ENCODE measurements at regions not wholly inside any gene's neighbourhood (a gene's known extent, or its start where the extent isn't known, plus 50 kb on each side); places are given as distances from the start of the nearest gene placed in this dataset.

- DNase-seq (ENCODE audit: low spot score in 2 of 2) (no peak), ATAC-seq (ENCODE audit: low read depth) (no peak)
- no peaks in the 10 kb centered on the region for H3K4me1 Mint-ChIP-seq
- peaks cover 6% of the 10 kb centered on the region for H3K9me3 Mint-ChIP-seq
- H3K27me3 Mint-ChIP-seq = no peaks in the 10 kb centered on the region
- no peak overlapping the region for H3K27ac Mint-ChIP-seq
- no peaks in the 10 kb centered on the region for H3K36me3 Mint-ChIP-seq
- no peak overlapping the region for H3K4me3 Mint-ChIP-seq
These were observed 549.9 kb downstream of the ANXA1 start for GRCh38 chr9:73701415-73702057.

DNA sequence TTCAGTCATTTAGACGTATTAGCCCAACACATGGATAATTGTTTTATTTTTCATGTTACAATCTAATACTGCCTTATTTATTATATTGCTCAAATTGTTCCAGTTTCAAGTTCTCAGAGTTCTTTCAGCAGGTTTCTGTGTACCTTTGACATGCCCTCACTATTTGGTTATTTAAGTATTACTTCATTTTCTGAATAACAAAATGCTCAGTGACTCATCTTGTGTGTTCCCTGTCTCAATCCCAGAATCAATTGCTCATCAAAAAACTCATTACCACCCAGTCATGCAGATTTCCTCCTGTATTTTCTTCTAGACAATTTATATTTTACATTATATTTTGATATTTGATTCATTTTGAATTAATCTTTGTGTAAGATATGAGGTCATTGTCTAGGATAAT is 562.6 kb downstream of the ANXA1 start:
- H3K27me3 Mint-ChIP-seq = no peaks in the 10 kb centered on the region
- H3K4me1 Mint-ChIP-seq = no peaks in the 10 kb centered on the region
- H3K4me3 Mint-ChIP-seq = no peak overlapping the region
- H3K27ac Mint-ChIP-seq = no peak overlapping the region
- ATAC-seq (ENCODE audit: low read depth) = no peak
- no peaks in the 10 kb centered on the region for H3K36me3 Mint-ChIP-seq
- H3K9me3 Mint-ChIP-seq = no peaks in the 10 kb centered on the region
- no peak for DNase-seq (ENCODE audit: low spot score in 2 of 2)

DNA sequence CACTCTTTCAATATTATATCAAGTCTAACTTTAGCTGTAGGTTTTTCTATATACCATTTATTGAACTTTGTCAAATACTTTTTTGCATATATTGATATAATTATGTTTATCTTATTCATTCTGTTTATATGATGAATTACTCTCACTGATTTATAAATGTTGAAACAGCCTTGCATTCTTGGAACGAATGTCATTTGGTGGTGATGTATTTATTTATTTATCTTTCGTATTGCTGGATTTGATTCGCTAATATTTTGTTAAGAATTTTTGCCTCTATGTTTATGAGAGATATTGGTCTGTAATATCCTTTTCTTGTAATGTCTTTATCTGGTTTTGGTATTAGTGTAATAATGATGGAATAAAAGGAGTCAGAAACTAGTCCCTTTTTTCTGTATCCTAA is 563.9 kb downstream of the ANXA1 start:
- Mint-ChIP-seq H3K27me3 (no peaks in the 10 kb centered on the region), H3K36me3 (no peaks in the 10 kb centered on the region), H3K27ac (no peak overlapping the region), H3K4me3 (no peak overlapping the region), H3K9me3 (no peaks in the 10 kb centered on the region), H3K4me1 (no peaks in the 10 kb centered on the region)
- DNase-seq (ENCODE audit: low spot score in 2 of 2) (no peak), ATAC-seq (ENCODE audit: low read depth) (no peak)

DNA sequence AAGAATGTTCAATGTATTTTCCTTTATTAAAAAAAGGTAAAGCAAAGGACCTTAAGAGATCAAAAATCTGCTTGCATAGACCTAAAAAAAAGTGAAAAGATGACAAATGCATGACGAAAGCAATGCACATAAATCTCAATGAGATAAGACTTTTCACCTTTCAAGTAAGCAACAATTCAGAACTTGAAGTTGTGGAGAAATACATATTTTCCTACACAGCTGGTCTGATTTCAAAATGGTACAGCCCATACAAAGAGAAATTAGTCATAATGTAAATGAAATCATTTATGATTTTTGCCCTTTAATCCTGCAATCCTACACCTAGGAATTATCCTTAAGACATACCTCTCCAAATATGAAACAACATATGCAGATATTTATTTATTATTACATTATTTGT is 568.0 kb downstream of the ANXA1 start:
- DNase-seq (ENCODE audit: low spot score in 2 of 2) (no peak), ATAC-seq (ENCODE audit: low read depth) (no peak)
- no peak overlapping the region for H3K4me3 Mint-ChIP-seq
- H3K36me3 Mint-ChIP-seq = no peaks in the 10 kb centered on the region
- no peaks in the 10 kb centered on the region for H3K4me1 Mint-ChIP-seq
- no peaks in the 10 kb centered on the region for H3K9me3 Mint-ChIP-seq
- no peak overlapping the region for H3K27ac Mint-ChIP-seq
- no peaks in the 10 kb centered on the region for H3K27me3 Mint-ChIP-seq

- H3K27me3 Mint-ChIP-seq = no peaks in the 10 kb centered on the region
- no peak overlapping the region for H3K27ac Mint-ChIP-seq
- DNase-seq (ENCODE audit: low spot score in 2 of 2) (no peak), ATAC-seq (ENCODE audit: low read depth) (no peak)
- H3K36me3 Mint-ChIP-seq = no peaks in the 10 kb centered on the region
- H3K4me1 Mint-ChIP-seq = no peaks in the 10 kb centered on the region
- no peak overlapping the region for H3K4me3 Mint-ChIP-seq
- no peaks in the 10 kb centered on the region for H3K9me3 Mint-ChIP-seq
These were observed 568.9 kb downstream of the ANXA1 start for GRCh38 chr9:73720601-73721000.

- Mint-ChIP-seq H3K9me3 (no peaks in the 10 kb centered on the region), H3K36me3 (no peaks in the 10 kb centered on the region), H3K27me3 (no peaks in the 10 kb centered on the region), H3K4me3 (no peak overlapping the region), H3K4me1 (no peaks in the 10 kb centered on the region), H3K27ac (no peak overlapping the region)
- no peak for ATAC-seq (ENCODE audit: low read depth)
- no peak for DNase-seq (ENCODE audit: low spot score in 2 of 2)
These were observed 584.6 kb downstream of the ANXA1 start for GRCh38 chr9:73736270-73736669.

DNA sequence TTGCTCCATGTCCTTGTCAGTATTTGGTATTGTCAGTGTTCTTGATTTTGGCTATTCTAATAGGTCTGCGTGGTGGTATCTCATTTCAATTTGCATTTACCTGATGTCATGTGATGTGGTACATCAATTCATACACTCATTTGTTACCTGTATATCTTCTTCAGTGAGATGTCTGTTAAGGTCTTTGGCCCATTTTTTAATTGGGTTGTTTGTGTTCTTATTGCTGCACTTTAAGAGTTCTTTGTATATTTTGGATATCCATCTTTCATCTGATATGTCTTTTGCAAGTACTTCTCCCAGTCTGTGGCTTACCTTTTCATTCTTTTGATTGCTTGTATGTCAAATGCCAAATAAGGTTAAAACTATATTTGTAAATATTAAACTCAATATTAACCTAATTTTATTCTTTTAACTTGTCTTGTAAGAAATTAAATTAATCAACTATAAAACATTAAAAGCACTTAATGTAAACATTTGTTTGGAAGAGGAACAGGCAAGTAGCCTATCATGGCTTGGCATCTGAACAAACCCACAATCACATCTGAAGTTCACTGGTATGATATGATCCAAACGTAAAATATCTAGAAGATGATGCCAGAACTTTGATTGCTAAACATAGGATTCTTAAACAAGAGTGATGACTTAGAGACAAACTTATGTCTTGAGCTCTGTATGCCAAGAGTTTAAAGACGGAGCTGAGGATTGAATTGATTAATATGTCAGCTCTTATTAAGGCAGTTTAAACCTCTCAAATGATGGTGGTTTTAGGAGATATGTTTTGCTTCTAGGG is 587.3 kb downstream of the ANXA1 start:
- ATAC-seq (ENCODE audit: low read depth) (no peak), DNase-seq (ENCODE audit: low spot score in 2 of 2) (no peak)
- no peak overlapping the region for H3K4me3 Mint-ChIP-seq
- H3K36me3 Mint-ChIP-seq = no peaks in the 10 kb centered on the region
- H3K27me3 Mint-ChIP-seq = no peaks in the 10 kb centered on the region
- H3K9me3 Mint-ChIP-seq = no peaks in the 10 kb centered on the region
- H3K4me1 Mint-ChIP-seq = no peaks in the 10 kb centered on the region
- no peak overlapping the region for H3K27ac Mint-ChIP-seq

DNA sequence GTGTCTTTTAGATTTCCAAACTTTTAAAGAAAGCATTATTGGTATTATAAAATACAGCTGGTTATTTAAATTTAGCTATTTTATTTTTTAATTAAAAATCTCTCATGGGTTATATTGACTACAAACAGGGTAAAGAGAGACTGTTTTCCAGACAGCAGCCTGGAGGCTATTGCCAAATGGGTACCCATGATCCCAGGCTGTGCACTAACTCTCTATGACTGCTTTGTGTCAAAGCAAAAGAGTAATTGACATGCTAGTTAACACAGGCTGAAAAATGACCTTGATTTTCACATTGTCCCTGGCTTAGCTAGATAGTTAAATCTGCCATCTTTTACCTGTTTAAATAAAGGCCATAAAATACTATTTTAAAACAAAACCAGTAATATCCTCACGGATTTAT is 589.7 kb downstream of the ANXA1 start:
- H3K4me1 Mint-ChIP-seq = no peaks in the 10 kb centered on the region
- ATAC-seq (ENCODE audit: low read depth) (no peak), DNase-seq (ENCODE audit: low spot score in 2 of 2) (no peak)
- peaks cover 2% of the 10 kb centered on the region for H3K9me3 Mint-ChIP-seq
- no peaks in the 10 kb centered on the region for H3K27me3 Mint-ChIP-seq
- H3K36me3 Mint-ChIP-seq = no peaks in the 10 kb centered on the region
- H3K27ac Mint-ChIP-seq = no peak overlapping the region
- H3K4me3 Mint-ChIP-seq = no peak overlapping the region

DNA sequence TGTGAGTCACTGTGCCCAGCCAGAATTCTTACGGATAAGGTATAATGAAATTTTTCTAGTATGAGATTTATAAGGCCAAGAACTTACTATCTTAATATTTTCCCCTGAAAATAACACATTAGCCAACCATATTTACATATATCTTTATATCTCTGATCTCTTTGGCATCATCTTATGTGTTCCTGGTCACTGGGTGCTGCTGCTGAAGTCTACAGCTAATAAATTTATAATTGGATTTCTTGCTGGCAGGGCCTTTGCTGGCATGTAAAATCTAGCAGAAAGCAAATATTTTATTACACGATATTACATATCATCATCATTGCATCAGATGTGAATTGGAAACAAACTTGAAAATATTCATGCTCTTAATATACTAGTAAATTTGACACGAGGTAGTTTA is 590.7 kb downstream of the ANXA1 start:
- peaks cover 2% of the 10 kb centered on the region for H3K9me3 Mint-ChIP-seq
- no peaks in the 10 kb centered on the region for H3K27me3 Mint-ChIP-seq
- H3K4me3 Mint-ChIP-seq = no peak overlapping the region
- no peaks in the 10 kb centered on the region for H3K4me1 Mint-ChIP-seq
- H3K36me3 Mint-ChIP-seq = no peaks in the 10 kb centered on the region
- no peak overlapping the region for H3K27ac Mint-ChIP-seq
- ATAC-seq (ENCODE audit: low read depth) (no peak), DNase-seq (ENCODE audit: low spot score in 2 of 2) (no peak)

- Mint-ChIP-seq H3K4me3 (no peak overlapping the region), H3K27me3 (no peaks in the 10 kb centered on the region), H3K36me3 (no peaks in the 10 kb centered on the region), H3K27ac (no peak overlapping the region), H3K9me3 (peaks cover 4% of the 10 kb centered on the region), H3K4me1 (no peaks in the 10 kb centered on the region)
- no peak for DNase-seq (ENCODE audit: low spot score in 2 of 2)
- no peak for ATAC-seq (ENCODE audit: low read depth)
These were observed 592.2 kb downstream of the ANXA1 start for GRCh38 chr9:73743826-73744225.

GRCh38 chr9:73745598-73745997 is 593.9 kb downstream of the ANXA1 start:
- Mint-ChIP-seq H3K4me3 (no peak overlapping the region), H3K27ac (no peak overlapping the region), H3K27me3 (no peaks in the 10 kb centered on the region), H3K9me3 (peaks cover 4% of the 10 kb centered on the region), H3K4me1 (no peaks in the 10 kb centered on the region), H3K36me3 (no peaks in the 10 kb centered on the region)
- DNase-seq (ENCODE audit: low spot score in 2 of 2) (no peak), ATAC-seq (ENCODE audit: low read depth) (no peak)

DNA sequence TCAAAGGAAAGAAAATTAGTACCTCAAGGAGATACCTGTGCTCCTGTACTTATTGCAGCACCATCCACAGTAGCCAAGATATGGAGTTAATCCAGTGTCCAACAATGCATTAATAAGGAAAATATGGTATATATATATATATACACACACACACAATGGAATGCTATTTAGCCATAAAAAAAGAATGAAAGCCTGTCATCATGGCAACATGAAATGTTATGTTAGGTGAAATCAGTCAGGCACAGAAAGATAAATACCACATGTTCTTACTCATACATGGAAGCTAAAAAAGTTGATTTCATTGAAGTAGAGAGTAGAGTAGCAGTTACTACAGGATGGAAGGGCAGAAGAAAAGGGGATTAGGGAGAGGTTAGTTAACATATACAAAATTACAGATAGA is 601.5 kb downstream of the ANXA1 start:
- ATAC-seq (ENCODE audit: low read depth) = no peak
- H3K36me3 Mint-ChIP-seq = no peaks in the 10 kb centered on the region
- no peak overlapping the region for H3K4me3 Mint-ChIP-seq
- H3K4me1 Mint-ChIP-seq = no peaks in the 10 kb centered on the region
- H3K27me3 Mint-ChIP-seq = no peaks in the 10 kb centered on the region
- H3K27ac Mint-ChIP-seq = no peak overlapping the region
- no peaks in the 10 kb centered on the region for H3K9me3 Mint-ChIP-seq
- DNase-seq (ENCODE audit: low spot score in 2 of 2) = no peak

- H3K36me3 Mint-ChIP-seq = no peaks in the 10 kb centered on the region
- no peaks in the 10 kb centered on the region for H3K27me3 Mint-ChIP-seq
- no peak overlapping the region for H3K4me3 Mint-ChIP-seq
- H3K4me1 Mint-ChIP-seq = no peaks in the 10 kb centered on the region
- no peak overlapping the region for H3K27ac Mint-ChIP-seq
- peaks cover 3% of the 10 kb centered on the region for H3K9me3 Mint-ChIP-seq
- no peak for ATAC-seq (ENCODE audit: low read depth)
- DNase-seq (ENCODE audit: low spot score in 2 of 2) = no peak
These were observed 610.2 kb downstream of the ANXA1 start for GRCh38 chr9:73761905-73762304.

DNA sequence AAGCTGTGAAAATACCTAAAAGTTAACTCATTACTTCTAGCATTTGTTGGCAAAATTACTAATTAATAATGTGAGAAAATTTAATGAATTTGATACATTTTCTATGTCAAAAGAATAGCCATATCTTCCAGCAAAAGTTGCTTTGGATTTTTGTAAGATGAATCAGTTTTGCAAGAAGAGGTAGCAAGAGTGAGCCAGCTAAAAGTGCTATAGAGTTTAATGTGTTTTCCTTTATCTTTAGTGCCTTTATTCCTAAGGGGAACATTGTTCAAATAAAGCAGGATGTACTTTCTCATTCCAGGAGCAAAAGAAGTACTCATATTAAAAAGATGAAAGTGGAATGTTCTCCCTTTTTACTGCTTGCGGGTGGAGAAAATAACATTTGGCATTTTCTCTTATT is 622.2 kb downstream of the ANXA1 start:
- ATAC-seq (ENCODE audit: low read depth) = no peak
- Mint-ChIP-seq H3K36me3 (no peaks in the 10 kb centered on the region), H3K9me3 (peaks cover 2% of the 10 kb centered on the region), H3K4me1 (no peaks in the 10 kb centered on the region), H3K4me3 (no peak overlapping the region), H3K27me3 (no peaks in the 10 kb centered on the region), H3K27ac (no peak overlapping the region)
- DNase-seq (ENCODE audit: low spot score in 2 of 2) = no peak

DNA sequence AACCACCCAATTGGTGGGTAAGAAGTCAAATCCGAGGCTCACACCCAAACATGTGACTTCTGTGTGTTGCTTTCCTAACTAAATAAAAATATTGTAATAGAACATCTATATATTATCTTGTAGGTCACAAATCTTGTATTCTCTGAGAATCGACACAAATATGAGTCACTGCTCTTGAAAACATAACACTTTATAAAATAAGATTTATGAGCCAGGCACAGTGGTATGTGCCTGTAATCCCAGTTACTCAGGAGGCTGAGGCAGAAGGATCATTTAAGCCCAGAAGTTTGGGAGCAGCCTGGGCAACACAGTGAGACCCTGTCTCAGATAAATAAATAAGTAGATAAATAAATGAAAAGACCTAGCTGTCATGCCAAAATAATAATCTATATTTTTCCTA is 624.1 kb downstream of the ANXA1 start:
- H3K27ac Mint-ChIP-seq = no peak overlapping the region
- ATAC-seq (ENCODE audit: low read depth) (no peak), DNase-seq (ENCODE audit: low spot score in 2 of 2) (no peak)
- no peak overlapping the region for H3K4me3 Mint-ChIP-seq
- H3K36me3 Mint-ChIP-seq = no peaks in the 10 kb centered on the region
- H3K9me3 Mint-ChIP-seq = no peaks in the 10 kb centered on the region
- H3K4me1 Mint-ChIP-seq = no peaks in the 10 kb centered on the region
- no peaks in the 10 kb centered on the region for H3K27me3 Mint-ChIP-seq

All from memory B cell (primary cell).